ENCODE measurements at regions not wholly inside any gene's neighbourhood (a gene's known extent, or its start where the extent isn't known, plus 50 kb on each side); places are given as distances from the start of the nearest gene placed in this dataset.

- TF ChIP-seq, protein P1, sequence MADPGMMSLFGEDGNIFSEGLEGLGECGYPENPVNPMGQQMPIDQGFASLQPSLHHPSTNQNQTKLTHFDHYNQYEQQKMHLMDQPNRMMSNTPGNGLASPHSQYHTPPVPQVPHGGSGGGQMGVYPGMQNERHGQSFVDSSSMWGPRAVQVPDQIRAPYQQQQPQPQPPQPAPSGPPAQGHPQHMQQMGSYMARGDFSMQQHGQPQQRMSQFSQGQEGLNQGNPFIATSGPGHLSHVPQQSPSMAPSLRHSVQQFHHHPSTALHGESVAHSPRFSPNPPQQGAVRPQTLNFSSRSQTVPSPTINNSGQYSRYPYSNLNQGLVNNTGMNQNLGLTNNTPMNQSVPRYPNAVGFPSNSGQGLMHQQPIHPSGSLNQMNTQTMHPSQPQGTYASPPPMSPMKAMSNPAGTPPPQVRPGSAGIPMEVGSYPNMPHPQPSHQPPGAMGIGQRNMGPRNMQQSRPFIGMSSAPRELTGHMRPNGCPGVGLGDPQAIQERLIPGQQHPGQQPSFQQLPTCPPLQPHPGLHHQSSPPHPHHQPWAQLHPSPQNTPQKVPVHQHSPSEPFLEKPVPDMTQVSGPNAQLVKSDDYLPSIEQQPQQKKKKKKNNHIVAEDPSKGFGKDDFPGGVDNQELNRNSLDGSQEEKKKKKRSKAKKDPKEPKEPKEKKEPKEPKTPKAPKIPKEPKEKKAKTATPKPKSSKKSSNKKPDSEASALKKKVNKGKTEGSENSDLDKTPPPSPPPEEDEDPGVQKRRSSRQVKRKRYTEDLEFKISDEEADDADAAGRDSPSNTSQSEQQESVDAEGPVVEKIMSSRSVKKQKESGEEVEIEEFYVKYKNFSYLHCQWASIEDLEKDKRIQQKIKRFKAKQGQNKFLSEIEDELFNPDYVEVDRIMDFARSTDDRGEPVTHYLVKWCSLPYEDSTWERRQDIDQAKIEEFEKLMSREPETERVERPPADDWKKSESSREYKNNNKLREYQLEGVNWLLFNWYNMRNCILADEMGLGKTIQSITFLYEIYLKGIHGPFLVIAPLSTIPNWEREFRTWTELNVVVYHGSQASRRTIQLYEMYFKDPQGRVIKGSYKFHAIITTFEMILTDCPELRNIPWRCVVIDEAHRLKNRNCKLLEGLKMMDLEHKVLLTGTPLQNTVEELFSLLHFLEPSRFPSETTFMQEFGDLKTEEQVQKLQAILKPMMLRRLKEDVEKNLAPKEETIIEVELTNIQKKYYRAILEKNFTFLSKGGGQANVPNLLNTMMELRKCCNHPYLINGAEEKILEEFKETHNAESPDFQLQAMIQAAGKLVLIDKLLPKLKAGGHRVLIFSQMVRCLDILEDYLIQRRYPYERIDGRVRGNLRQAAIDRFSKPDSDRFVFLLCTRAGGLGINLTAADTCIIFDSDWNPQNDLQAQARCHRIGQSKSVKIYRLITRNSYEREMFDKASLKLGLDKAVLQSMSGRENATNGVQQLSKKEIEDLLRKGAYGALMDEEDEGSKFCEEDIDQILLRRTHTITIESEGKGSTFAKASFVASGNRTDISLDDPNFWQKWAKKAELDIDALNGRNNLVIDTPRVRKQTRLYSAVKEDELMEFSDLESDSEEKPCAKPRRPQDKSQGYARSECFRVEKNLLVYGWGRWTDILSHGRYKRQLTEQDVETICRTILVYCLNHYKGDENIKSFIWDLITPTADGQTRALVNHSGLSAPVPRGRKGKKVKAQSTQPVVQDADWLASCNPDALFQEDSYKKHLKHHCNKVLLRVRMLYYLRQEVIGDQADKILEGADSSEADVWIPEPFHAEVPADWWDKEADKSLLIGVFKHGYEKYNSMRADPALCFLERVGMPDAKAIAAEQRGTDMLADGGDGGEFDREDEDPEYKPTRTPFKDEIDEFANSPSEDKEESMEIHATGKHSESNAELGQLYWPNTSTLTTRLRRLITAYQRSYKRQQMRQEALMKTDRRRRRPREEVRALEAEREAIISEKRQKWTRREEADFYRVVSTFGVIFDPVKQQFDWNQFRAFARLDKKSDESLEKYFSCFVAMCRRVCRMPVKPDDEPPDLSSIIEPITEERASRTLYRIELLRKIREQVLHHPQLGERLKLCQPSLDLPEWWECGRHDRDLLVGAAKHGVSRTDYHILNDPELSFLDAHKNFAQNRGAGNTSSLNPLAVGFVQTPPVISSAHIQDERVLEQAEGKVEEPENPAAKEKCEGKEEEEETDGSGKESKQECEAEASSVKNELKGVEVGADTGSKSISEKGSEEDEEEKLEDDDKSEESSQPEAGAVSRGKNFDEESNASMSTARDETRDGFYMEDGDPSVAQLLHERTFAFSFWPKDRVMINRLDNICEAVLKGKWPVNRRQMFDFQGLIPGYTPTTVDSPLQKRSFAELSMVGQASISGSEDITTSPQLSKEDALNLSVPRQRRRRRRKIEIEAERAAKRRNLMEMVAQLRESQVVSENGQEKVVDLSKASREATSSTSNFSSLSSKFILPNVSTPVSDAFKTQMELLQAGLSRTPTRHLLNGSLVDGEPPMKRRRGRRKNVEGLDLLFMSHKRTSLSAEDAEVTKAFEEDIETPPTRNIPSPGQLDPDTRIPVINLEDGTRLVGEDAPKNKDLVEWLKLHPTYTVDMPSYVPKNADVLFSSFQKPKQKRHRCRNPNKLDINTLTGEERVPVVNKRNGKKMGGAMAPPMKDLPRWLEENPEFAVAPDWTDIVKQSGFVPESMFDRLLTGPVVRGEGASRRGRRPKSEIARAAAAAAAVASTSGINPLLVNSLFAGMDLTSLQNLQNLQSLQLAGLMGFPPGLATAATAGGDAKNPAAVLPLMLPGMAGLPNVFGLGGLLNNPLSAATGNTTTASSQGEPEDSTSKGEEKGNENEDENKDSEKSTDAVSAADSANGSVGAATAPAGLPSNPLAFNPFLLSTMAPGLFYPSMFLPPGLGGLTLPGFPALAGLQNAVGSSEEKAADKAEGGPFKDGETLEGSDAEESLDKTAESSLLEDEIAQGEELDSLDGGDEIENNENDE (IDR thresholded peaks at IDR 0.05; ENCODE audit: insufficient replicate concordance, low read length): no peak
- no peak for TF ChIP-seq EGR1 (IDR thresholded peaks at IDR 0.05; ENCODE audit: borderline replicate concordance, low read depth, low read length)
- TF ChIP-seq ZNF274 (IDR thresholded peaks at IDR 0.05; ENCODE audit: borderline replicate concordance, extremely low read depth, low read length): no peak
- no peak for TF ChIP-seq CBX5 (IDR thresholded peaks at IDR 0.05; ENCODE audit: low read depth, low read length)
- TF ChIP-seq RNF2 (IDR thresholded peaks at IDR 0.05; ENCODE audit: borderline replicate concordance, low read depth, low read length, missing control alignments, poor library complexity, severe bottlenecking): no peak
- TF ChIP-seq GABPA (IDR thresholded peaks at IDR 0.05; ENCODE audit: borderline replicate concordance, insufficient read depth, low read length): no peak
- no peak for TF ChIP-seq SP1 (IDR thresholded peaks at IDR 0.05; ENCODE audit: low read depth, low read length)
- no peak for TF ChIP-seq SIRT6 (IDR thresholded peaks at IDR 0.05; ENCODE audit: low read length)
- no peak for TF ChIP-seq TCF12 (IDR thresholded peaks at IDR 0.05; ENCODE audit: low read depth, low read length)
- TF ChIP-seq SIN3A (conservative IDR thresholded peaks at IDR 0.05 in 1 of 2, IDR thresholded peaks at IDR 0.05 in 1 of 2; ENCODE audit: low read depth in 1 of 2, low read length in 2 of 2): no peak
- TF ChIP-seq KDM5A (IDR thresholded peaks at IDR 0.05; ENCODE audit: low read length): no peak
- no peak for TF ChIP-seq CBX8 (IDR thresholded peaks at IDR 0.05; ENCODE audit: borderline replicate concordance, low read depth, low read length)
- TF ChIP-seq TEAD4 (IDR thresholded peaks at IDR 0.05; ENCODE audit: low read depth, low read length): no peak
Observed at GRCh38 chr22:27593378-27593777, 208.2 kb downstream of the MN1 start (continued).

Data from H1 (cell line).